ENCODE measurements at regions not wholly inside any gene's neighbourhood (a gene's known extent, or its start where the extent isn't known, plus 50 kb on each side); places are given as distances from the start of the nearest gene placed in this dataset.

GRCh38 chr5:25066239-25066638, 421.5 kb upstream of the CDH10 start:
- TF ChIP-seq, protein P1, sequence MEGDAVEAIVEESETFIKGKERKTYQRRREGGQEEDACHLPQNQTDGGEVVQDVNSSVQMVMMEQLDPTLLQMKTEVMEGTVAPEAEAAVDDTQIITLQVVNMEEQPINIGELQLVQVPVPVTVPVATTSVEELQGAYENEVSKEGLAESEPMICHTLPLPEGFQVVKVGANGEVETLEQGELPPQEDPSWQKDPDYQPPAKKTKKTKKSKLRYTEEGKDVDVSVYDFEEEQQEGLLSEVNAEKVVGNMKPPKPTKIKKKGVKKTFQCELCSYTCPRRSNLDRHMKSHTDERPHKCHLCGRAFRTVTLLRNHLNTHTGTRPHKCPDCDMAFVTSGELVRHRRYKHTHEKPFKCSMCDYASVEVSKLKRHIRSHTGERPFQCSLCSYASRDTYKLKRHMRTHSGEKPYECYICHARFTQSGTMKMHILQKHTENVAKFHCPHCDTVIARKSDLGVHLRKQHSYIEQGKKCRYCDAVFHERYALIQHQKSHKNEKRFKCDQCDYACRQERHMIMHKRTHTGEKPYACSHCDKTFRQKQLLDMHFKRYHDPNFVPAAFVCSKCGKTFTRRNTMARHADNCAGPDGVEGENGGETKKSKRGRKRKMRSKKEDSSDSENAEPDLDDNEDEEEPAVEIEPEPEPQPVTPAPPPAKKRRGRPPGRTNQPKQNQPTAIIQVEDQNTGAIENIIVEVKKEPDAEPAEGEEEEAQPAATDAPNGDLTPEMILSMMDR (conservative IDR thresholded peaks at IDR 0.05; ENCODE audit: low read depth, low read length) = no peak
- no peak for TF ChIP-seq EZH2 (IDR thresholded peaks at IDR 0.05; ENCODE audit: low read length, unreplicated experiment)
